ENCODE measurements at regions not wholly inside any gene's neighbourhood (a gene's known extent, or its start where the extent isn't known, plus 50 kb on each side); places are given as distances from the start of the nearest gene placed in this dataset.
"Not testable (repeated sequence)": the region's sequence is repeated elsewhere in the genome, so short reads cannot be mapped to it uniquely, and the experiment has no call there.

GRCh38 chr3:125836786-125837185, 132.2 kb upstream of the ROPN1B start:
- H3K4me1 ChIP-seq (ENCODE audit: control insufficient read depth, insufficient read depth, low read length); H3K4me3 ChIP-seq (ENCODE audit: low read depth, low read length); H3K9me3 ChIP-seq (ENCODE audit: control insufficient read depth, insufficient read depth, low read depth, low read length); H3K36me3 ChIP-seq (ENCODE audit: control insufficient read depth in 2 of 2, insufficient read depth in 1 of 2, low read length in 2 of 2); H3K27ac ChIP-seq (ENCODE audit: extremely low read depth, low read depth, low read length); POLR2A ChIA-PET; CTCF ChIA-PET: not testable (repeated sequence)

DNA sequence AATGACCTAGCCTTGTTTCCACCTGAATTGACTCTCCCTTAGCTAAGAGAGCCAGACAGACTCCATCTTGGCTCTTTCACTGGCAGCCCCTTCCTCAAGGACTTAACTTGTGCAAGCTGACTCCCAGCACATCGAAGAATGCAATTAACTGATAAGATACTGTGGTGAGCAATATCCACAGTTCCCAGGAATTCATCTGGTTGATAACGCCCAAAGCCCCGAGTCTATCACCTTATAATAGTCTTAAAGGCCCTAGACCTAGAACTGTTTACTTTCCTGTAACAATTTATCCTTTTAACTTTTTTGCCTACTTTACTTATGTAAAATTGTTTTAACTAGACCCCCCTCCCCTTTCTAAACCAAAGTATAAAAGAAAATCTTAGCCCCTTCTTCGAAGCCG, 130.1 kb upstream of the ROPN1B start:
- H3K9me3 ChIP-seq (ENCODE audit: control insufficient read depth, insufficient read depth, low read depth, low read length); CTCF ChIA-PET; POLR2A ChIA-PET; H3K4me1 ChIP-seq (ENCODE audit: control insufficient read depth, insufficient read depth, low read length); H3K27ac ChIP-seq (ENCODE audit: extremely low read depth, low read depth, low read length); H3K36me3 ChIP-seq (ENCODE audit: control insufficient read depth in 2 of 2, insufficient read depth in 1 of 2, low read length in 2 of 2); H3K4me3 ChIP-seq (ENCODE audit: low read depth, low read length): not testable (repeated sequence)

DNA sequence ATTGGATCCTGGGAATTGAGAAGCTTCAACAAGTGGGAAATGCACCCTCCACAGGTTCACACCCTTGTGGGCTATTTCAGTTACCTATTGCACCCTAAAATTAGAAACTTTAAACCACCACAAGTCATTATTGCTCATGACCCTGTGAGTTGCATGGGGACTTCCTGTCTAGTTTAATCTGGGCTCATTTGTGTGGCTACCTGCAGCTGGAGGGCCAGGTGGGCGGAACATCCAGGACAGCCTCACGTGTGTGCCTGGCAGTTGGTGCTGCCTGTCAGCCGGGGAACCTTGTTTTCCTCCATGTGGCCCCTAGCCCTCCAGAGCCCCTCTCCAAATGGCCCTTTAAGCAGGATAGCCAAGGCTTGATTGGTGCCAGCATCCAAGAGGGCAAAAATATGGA, 128.5 kb upstream of the ROPN1B start:
- H3K27ac ChIP-seq (ENCODE audit: extremely low read depth, low read depth, low read length); H3K36me3 ChIP-seq (ENCODE audit: control insufficient read depth in 2 of 2, insufficient read depth in 1 of 2, low read length in 2 of 2); H3K9me3 ChIP-seq (ENCODE audit: control insufficient read depth, insufficient read depth, low read depth, low read length); CTCF ChIA-PET; H3K4me3 ChIP-seq (ENCODE audit: low read depth, low read length); H3K4me1 ChIP-seq (ENCODE audit: control insufficient read depth, insufficient read depth, low read length); POLR2A ChIA-PET: not testable (repeated sequence)

DNA sequence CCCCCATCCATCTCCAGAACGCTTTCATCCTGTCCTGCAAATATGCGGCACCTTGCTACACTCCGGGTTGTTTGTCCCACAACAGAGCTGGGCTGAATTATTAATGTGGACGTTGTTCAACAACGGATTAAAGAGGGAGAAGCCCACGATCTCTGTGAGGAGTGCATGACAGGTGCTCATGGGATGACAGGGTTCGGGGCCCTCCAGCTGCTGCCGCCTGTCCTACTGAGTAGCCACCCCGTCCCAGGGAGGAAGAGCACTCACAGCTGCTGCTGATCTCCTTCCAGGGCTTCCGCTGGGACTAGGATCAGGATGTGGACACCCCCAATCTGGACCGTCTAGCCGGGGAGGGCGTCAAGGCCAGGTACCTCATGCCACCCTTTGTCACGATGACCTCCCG, 121.0 kb upstream of the ROPN1B start:
- POLR2A ChIA-PET; H3K36me3 ChIP-seq (ENCODE audit: control insufficient read depth in 2 of 2, insufficient read depth in 1 of 2, low read length in 2 of 2); H3K27ac ChIP-seq (ENCODE audit: extremely low read depth, low read depth, low read length); H3K4me3 ChIP-seq (ENCODE audit: low read depth, low read length); CTCF ChIA-PET; H3K4me1 ChIP-seq (ENCODE audit: control insufficient read depth, insufficient read depth, low read length); H3K9me3 ChIP-seq (ENCODE audit: control insufficient read depth, insufficient read depth, low read depth, low read length): not testable (repeated sequence)

DNA sequence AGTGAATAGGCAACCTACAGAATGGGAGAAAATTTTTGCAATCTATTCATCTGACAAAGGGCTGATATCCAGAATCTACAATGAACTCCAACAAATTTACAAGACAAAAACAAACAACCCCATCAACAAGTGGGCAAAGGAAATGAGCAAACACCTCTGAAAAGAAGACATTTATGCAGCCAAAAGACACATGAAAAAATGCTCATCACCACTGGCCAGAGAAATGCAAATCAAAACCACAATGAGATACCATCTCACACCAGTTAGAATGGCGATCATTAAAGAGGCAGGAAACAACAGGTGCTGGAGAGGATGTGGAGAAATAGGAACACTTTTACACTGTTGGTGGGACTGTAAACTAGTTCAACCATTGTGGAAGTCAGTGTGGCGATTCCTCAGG, 114.0 kb upstream of the ROPN1B start:
- H3K9me3 ChIP-seq (ENCODE audit: control insufficient read depth, insufficient read depth, low read depth, low read length); H3K36me3 ChIP-seq (ENCODE audit: control insufficient read depth in 2 of 2, insufficient read depth in 1 of 2, low read length in 2 of 2); H3K4me1 ChIP-seq (ENCODE audit: control insufficient read depth, insufficient read depth, low read length); H3K27ac ChIP-seq (ENCODE audit: extremely low read depth, low read depth, low read length); CTCF ChIA-PET; POLR2A ChIA-PET; H3K4me3 ChIP-seq (ENCODE audit: low read depth, low read length): not testable (repeated sequence)
- peak; percentile 77 for TF ChIP-seq SCRT2 (tag by site-specific recombination; IDR thresholded peaks at IDR 0.05)

DNA sequence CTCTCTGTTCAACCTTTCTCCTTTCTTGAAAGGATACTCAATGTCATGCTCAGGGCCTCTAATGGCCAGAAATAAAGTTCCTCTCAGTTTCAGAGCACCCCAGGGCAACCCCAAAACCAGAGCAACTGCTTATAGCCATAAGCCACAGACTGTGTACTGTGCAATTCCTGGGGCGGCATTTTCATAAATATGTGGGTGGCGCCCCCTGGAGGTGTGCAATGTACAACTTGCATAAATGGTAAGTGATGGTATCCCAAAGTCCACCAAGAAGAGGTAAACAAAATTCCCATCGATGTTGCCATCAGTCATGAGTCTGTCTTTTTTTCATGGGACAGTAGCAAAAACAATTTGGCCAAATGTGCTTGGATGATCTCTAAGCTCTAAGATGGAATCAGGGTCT, 108.4 kb upstream of the ROPN1B start:
- H3K4me1 ChIP-seq (ENCODE audit: control insufficient read depth, insufficient read depth, low read length); H3K9me3 ChIP-seq (ENCODE audit: control insufficient read depth, insufficient read depth, low read depth, low read length): not testable (repeated sequence)

GRCh38 chr3:125862841-125863254, 106.1 kb upstream of the ROPN1B start:
- H3K4me3 ChIP-seq (ENCODE audit: low read depth, low read length); H3K36me3 ChIP-seq (ENCODE audit: control insufficient read depth in 2 of 2, insufficient read depth in 1 of 2, low read length in 2 of 2); H3K27ac ChIP-seq (ENCODE audit: extremely low read depth, low read depth, low read length); H3K9me3 ChIP-seq (ENCODE audit: control insufficient read depth, insufficient read depth, low read depth, low read length); H3K4me1 ChIP-seq (ENCODE audit: control insufficient read depth, insufficient read depth, low read length); CTCF ChIA-PET; POLR2A ChIA-PET: not testable (repeated sequence)

More for the DNA sequence above, 108.4 kb upstream of the ROPN1B start:
- H3K27ac ChIP-seq (ENCODE audit: extremely low read depth, low read depth, low read length); POLR2A ChIA-PET; H3K4me3 ChIP-seq (ENCODE audit: low read depth, low read length); H3K36me3 ChIP-seq (ENCODE audit: control insufficient read depth in 2 of 2, insufficient read depth in 1 of 2, low read length in 2 of 2): not testable (repeated sequence)
- CTCF ChIA-PET, result interaction anchor here (0.7 kb wide), 1 partner anchor 40 kb away, joined by 4 read pairs; no protein-coding TSS in a partner anchor

DNA sequence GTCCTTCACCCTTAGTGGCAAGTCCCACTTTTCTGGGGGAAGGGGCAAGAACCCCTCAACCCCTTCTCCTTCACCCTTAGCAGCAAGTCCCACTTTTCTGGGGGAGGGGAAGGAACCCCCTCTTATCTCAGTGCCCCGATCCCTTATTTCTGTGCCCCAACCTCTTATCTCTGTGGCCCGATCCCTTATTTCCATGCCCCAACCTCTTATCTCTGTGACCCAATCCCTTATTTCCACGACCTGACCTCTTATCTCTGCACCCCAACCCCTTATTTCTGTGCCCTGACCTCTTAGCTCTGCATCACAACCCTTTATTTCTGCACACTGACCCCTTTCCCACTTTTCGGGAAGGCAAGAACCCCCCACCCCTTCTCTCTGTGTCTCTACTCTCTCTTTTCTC, 104.4 kb upstream of the ROPN1B start:
- H3K36me3 ChIP-seq (ENCODE audit: control insufficient read depth in 2 of 2, insufficient read depth in 1 of 2, low read length in 2 of 2); H3K9me3 ChIP-seq (ENCODE audit: control insufficient read depth, insufficient read depth, low read depth, low read length); CTCF ChIA-PET; H3K4me1 ChIP-seq (ENCODE audit: control insufficient read depth, insufficient read depth, low read length); H3K4me3 ChIP-seq (ENCODE audit: low read depth, low read length); POLR2A ChIA-PET; H3K27ac ChIP-seq (ENCODE audit: extremely low read depth, low read depth, low read length): not testable (repeated sequence)

- H3K9me3 ChIP-seq (ENCODE audit: control insufficient read depth, insufficient read depth, low read depth, low read length); H3K4me3 ChIP-seq (ENCODE audit: low read depth, low read length); POLR2A ChIA-PET; H3K27ac ChIP-seq (ENCODE audit: extremely low read depth, low read depth, low read length); H3K4me1 ChIP-seq (ENCODE audit: control insufficient read depth, insufficient read depth, low read length); CTCF ChIA-PET; H3K36me3 ChIP-seq (ENCODE audit: control insufficient read depth in 2 of 2, insufficient read depth in 1 of 2, low read length in 2 of 2): not testable (repeated sequence)
- TF ChIP-seq ZNF610 (tag by site-specific recombination; IDR thresholded peaks at IDR 0.05; ENCODE audit: borderline replicate concordance) (0 out of 2 replicates have a peak, but pooled peaks have one; percentile 28), FEZF1 (tag by site-specific recombination; IDR thresholded peaks at IDR 0.05) (peak; percentile 66), ZBTB21 (tag by site-specific recombination; IDR thresholded peaks at IDR 0.05) (0 out of 2 replicates have a peak, but pooled peaks have one; percentile 33), ZXDB (tag by site-specific recombination; IDR thresholded peaks at IDR 0.05) (0 out of 2 replicates have a peak, but pooled peaks have one; percentile 26), ZNF10 (tag by site-specific recombination; IDR thresholded peaks at IDR 0.05) (peak; percentile 94), ZNF18 (tag by site-specific recombination; IDR thresholded peaks at IDR 0.05) (0 out of 2 replicates have a peak, but pooled peaks have one; percentile 44), ZEB2 (tag by site-specific recombination; IDR thresholded peaks at IDR 0.05) (peak; percentile 80), ZNF558 (tag by site-specific recombination; IDR thresholded peaks at IDR 0.05) (peak; percentile 41; the same call in 1 of the 2 replicates), ZNF335 (tag by site-specific recombination; conservative IDR thresholded peaks at IDR 0.05) (0 out of 2 replicates have a peak, but pooled peaks have one; percentile 7), ZNF184 (tag by site-specific recombination; IDR thresholded peaks at IDR 0.05) (0 out of 2 replicates have a peak, but pooled peaks have one; percentile 71)
Measured at GRCh38 chr3:125886006-125886405, 83.0 kb upstream of the ROPN1B start.

Measured in HEK293 (cell line).